KMS-11 (cell line): ENCODE measurements at regions not wholly inside any gene's neighbourhood (a gene's known extent, or its start where the extent isn't known, plus 50 kb on each side); places are given as distances from the start of the nearest gene placed in this dataset.

ENCODE experiments used
- H2AFZ ChIP-seq: fragments of 200-600 bp; sonication (generic); 2 replicates; pipeline ENCODE4 v1.6.1; 2016; ENCODE audit warnings: antibody characterized with exemption, mixed run types, low read depth
- H3K27ac ChIP-seq: fragments of 200-600 bp; sonication (generic); 2 replicates; pipeline ENCODE4 v1.6.1; 2016; ENCODE audit warnings: mild to moderate bottlenecking, mixed run types
- H3K27me3 ChIP-seq: fragments of 200-600 bp; sonication (generic); 2 replicates; pipeline ENCODE4 v1.6.1; 2017; ENCODE audit warnings: mild to moderate bottlenecking, low read depth, mixed run types, moderate library complexity; ENCODE audit not compliant: insufficient read depth
- H3K36me3 ChIP-seq: fragments of 200-600 bp; sonication (generic); 2 replicates; pipeline ENCODE4 v1.6.1; 2017; ENCODE audit warnings: mild to moderate bottlenecking, mixed run types; ENCODE audit not compliant: insufficient read depth
- H3K4me1 ChIP-seq: fragments of 200-600 bp; sonication (generic); 2 replicates; pipeline ENCODE4 v1.6.1; 2016; ENCODE audit warnings: mild to moderate bottlenecking, low read depth, mixed run types; ENCODE audit not compliant: poor library complexity, severe bottlenecking
- H3K4me2 ChIP-seq: fragments of 200-600 bp; sonication (generic); 2 replicates; pipeline ENCODE4 v1.7.0; 2016; ENCODE audit warnings: mild to moderate bottlenecking, mixed run types
- H3K4me3 ChIP-seq: fragments of 200-600 bp; sonication (generic); IDR thresholded peaks from 2 replicates; pipeline ENCODE4 v1.6.1; 2017; ENCODE audit warnings: low read depth, low read length, mixed read lengths; ENCODE audit not compliant: insufficient read depth
- H3K79me2 ChIP-seq: fragments of 200-600 bp; sonication (generic); 2 replicates; pipeline ENCODE4 v1.6.1; 2016; ENCODE audit warnings: low read depth, mixed run types; ENCODE audit not compliant: insufficient read depth
- H3K9ac ChIP-seq: fragments of 200-600 bp; sonication (generic); 2 replicates; pipeline ENCODE4 v1.6.1; 2016; ENCODE audit warnings: mild to moderate bottlenecking, mixed run types
- H4K20me1 ChIP-seq: fragments of 200-600 bp; sonication (generic); 2 replicates; pipeline ENCODE4 v1.6.1; 2016; ENCODE audit warnings: mild to moderate bottlenecking, mixed run types; ENCODE audit not compliant: insufficient read depth
- TF ChIP-seq, protein P1 (sequence below): fragments of 200-600 bp; sonication (generic); conservative IDR thresholded peaks from 2 replicates; pipeline ENCODE4 v1.6.1; 2017; ENCODE audit warnings: low read depth, mild to moderate bottlenecking, antibody characterized with exemption, low read length, moderate library complexity, mixed read lengths

DNA sequence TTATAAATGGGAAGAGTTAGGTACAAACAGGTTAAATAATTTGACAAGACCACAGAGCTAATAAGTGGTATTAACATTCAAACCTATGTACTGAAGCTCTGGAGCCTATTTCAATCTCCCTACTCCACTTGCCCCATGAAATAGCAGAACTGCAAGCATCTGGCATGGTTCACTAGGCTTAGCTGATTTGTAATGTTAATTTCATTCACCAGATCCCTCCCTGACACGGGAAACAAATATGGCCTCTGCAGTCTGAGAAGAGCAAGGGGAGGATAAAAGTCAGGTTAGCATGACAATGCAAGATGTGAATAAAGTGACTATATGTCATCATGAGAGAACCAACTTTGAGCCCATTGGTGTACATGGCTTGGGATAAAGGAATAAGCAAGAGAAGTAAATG is 428.8 kb downstream of the BRINP1 start:
- Histone ChIP-seq H2AFZ (no peak overlapping the region), H3K27ac (no peak overlapping the region), H4K20me1 (no peaks in the 10 kb centered on the region), H3K4me3 (no peak overlapping the region), H3K79me2 (no peaks in the 10 kb centered on the region), H3K27me3 (no peaks in the 10 kb centered on the region), H3K4me2 (no peak overlapping the region), H3K4me1 (no peaks in the 10 kb centered on the region), H3K9ac (no peak overlapping the region), H3K36me3 (no peaks in the 10 kb centered on the region)
- TF ChIP-seq, protein P1, sequence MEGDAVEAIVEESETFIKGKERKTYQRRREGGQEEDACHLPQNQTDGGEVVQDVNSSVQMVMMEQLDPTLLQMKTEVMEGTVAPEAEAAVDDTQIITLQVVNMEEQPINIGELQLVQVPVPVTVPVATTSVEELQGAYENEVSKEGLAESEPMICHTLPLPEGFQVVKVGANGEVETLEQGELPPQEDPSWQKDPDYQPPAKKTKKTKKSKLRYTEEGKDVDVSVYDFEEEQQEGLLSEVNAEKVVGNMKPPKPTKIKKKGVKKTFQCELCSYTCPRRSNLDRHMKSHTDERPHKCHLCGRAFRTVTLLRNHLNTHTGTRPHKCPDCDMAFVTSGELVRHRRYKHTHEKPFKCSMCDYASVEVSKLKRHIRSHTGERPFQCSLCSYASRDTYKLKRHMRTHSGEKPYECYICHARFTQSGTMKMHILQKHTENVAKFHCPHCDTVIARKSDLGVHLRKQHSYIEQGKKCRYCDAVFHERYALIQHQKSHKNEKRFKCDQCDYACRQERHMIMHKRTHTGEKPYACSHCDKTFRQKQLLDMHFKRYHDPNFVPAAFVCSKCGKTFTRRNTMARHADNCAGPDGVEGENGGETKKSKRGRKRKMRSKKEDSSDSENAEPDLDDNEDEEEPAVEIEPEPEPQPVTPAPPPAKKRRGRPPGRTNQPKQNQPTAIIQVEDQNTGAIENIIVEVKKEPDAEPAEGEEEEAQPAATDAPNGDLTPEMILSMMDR: no peak

DNA sequence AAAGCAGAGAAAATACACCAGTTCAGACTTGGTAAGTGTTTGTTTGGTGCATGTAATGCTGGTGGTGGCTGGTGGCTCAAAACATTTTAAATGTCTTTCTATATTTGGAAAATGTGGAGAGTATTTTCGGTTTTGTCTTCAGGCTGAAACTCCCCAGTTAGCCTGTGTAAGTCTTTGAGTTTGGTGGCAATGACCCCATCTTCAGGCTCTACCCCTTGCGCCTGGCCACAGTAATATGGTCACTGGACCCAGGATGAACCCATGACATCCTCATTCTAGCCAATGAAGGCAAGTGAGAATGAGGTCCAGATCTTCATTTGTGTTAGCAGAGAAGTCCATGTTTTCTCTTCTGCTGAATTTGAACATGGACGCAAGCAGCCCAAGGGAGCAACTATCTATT is 422.6 kb downstream of the BRINP1 start:
- Histone ChIP-seq H3K4me3 (no peak overlapping the region), H4K20me1 (no peaks in the 10 kb centered on the region), H3K4me1 (peaks cover 8% of the 10 kb centered on the region), H2AFZ (no peak overlapping the region), H3K9ac (no peak overlapping the region), H3K79me2 (no peaks in the 10 kb centered on the region), H3K27ac (no peak overlapping the region), H3K36me3 (no peaks in the 10 kb centered on the region), H3K4me2 (no peak overlapping the region), H3K27me3 (no peaks in the 10 kb centered on the region)
- TF ChIP-seq, protein P1: no peak

DNA sequence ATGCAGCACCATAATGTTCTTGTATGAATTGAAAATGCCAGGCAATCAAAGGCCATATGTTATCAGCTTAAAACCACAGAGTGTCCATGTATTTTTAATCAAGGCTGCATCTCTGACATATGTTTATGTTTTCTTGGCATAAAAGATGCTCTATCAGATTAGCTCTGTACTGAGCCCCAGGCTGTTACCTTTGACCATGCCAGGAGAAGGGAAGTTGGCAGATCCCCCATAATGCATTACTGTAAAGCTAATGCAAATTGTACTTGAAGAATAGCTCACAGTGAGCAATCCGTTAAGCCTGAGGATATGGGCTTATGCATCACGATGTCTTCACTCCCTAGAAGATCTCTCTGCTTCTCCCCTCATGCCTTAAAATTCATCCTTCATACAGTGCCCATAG is 414.4 kb downstream of the BRINP1 start:
- Histone ChIP-seq H3K27ac (no peak overlapping the region), H4K20me1 (no peaks in the 10 kb centered on the region), H3K27me3 (no peaks in the 10 kb centered on the region), H3K79me2 (no peaks in the 10 kb centered on the region), H3K9ac (no peak overlapping the region), H2AFZ (no peak overlapping the region), H3K36me3 (no peaks in the 10 kb centered on the region), H3K4me3 (no peak overlapping the region), H3K4me2 (no peak overlapping the region), H3K4me1 (no peaks in the 10 kb centered on the region)
- TF ChIP-seq, protein P1: no peak

DNA sequence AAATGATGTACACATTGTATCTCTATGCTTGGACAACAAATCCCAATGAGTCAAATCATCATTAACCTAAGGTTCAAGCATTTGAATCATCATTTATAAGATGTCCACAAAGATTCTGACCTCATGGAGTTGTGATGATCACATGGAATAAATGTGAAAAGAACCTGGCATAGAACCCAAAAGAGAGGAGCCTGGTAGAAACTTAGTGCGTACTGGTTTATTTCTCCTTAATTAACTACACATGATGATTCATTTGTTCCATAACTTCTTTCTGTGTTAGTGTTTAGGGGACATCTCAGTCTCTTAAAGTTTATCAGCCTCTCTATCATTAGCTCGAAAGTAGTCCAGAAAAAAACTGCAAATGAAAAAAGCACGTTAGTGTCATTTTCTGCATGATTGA is 411.6 kb downstream of the BRINP1 start:
- Histone ChIP-seq H3K79me2 (no peaks in the 10 kb centered on the region), H3K4me1 (no peaks in the 10 kb centered on the region), H3K27me3 (no peaks in the 10 kb centered on the region), H2AFZ (no peak overlapping the region), H3K4me2 (no peak overlapping the region), H3K9ac (no peak overlapping the region), H4K20me1 (no peaks in the 10 kb centered on the region), H3K36me3 (no peaks in the 10 kb centered on the region), H3K27ac (no peak overlapping the region), H3K4me3 (no peak overlapping the region)
- TF ChIP-seq, protein P1: no peak

DNA sequence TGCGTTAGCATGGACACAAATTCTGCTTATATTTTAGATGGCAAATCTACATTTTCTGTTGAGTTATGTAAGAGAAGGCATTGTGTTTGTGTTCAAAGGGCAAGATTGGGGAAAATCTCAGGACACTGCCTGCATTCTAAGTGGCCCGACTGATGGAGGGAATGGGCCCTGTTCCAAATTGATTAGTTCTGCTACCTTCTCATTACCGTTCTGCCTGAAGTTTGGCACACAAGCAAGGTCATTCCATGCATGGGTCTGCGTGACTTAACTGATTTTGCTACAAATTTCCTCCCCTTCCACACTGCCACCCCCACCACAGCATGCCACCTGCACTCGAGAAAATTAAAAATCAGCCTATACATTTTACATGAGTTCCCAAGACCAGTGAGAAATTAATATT is 409.9 kb downstream of the BRINP1 start:
- H4K20me1 ChIP-seq: no peaks in the 10 kb centered on the region
- no peaks in the 10 kb centered on the region for H3K36me3 ChIP-seq
- H3K4me3 ChIP-seq: no peak overlapping the region
- no peak overlapping the region for H3K4me2 ChIP-seq
- H3K9ac ChIP-seq: no peak overlapping the region
- H2AFZ ChIP-seq: no peak overlapping the region
- no peak overlapping the region for H3K27ac ChIP-seq
- TF ChIP-seq, protein P1: no peak
- no peaks in the 10 kb centered on the region for H3K4me1 ChIP-seq
- H3K27me3 ChIP-seq: no peaks in the 10 kb centered on the region
- H3K79me2 ChIP-seq: no peaks in the 10 kb centered on the region
